ENCODE measurements at regions not wholly inside any gene's neighbourhood (a gene's known extent, or its start where the extent isn't known, plus 50 kb on each side); places are given as distances from the start of the nearest gene placed in this dataset.

DNA sequence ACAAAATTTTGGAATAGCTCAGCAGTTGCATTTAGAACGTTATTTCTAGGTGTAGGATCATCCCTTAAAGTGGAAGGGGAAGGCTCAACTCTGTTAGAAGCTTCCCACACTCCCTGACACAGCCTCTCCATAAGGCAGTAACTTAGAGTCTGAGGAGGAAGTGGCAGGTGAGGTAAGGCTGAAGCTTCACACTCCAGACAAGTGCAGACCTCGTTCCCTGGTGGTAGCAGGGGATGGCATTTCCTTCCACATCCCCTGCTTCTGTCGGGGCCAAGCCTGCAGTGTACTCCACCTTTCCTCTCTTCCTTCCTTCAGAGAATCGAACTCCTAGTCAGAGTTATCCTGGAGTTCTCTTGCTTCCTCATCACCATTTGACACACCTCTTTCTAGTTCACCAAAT lies 224.7 kb downstream of the CYRIA start:
- no peaks in the 10 kb centered on the region for H4K20me1 ChIP-seq (ENCODE audit: insufficient read depth, low read length)
- H3K79me2 ChIP-seq (ENCODE audit: insufficient read depth, low read length) = no peaks in the 10 kb centered on the region
- no peak overlapping the region for H3K4me2 ChIP-seq (ENCODE audit: low read length)
- no peaks in the 10 kb centered on the region for H3K4me1 ChIP-seq (ENCODE audit: insufficient read depth, low read length, severe bottlenecking)
- H3K4me3 ChIP-seq (ENCODE audit: low read depth, low read length, poor library complexity, severe bottlenecking) = no peak overlapping the region
- no peak overlapping the region for H2AFZ ChIP-seq (ENCODE audit: low read length)
- H3K9ac ChIP-seq (ENCODE audit: low read length) = no peak overlapping the region
- TF ChIP-seq, protein P1, sequence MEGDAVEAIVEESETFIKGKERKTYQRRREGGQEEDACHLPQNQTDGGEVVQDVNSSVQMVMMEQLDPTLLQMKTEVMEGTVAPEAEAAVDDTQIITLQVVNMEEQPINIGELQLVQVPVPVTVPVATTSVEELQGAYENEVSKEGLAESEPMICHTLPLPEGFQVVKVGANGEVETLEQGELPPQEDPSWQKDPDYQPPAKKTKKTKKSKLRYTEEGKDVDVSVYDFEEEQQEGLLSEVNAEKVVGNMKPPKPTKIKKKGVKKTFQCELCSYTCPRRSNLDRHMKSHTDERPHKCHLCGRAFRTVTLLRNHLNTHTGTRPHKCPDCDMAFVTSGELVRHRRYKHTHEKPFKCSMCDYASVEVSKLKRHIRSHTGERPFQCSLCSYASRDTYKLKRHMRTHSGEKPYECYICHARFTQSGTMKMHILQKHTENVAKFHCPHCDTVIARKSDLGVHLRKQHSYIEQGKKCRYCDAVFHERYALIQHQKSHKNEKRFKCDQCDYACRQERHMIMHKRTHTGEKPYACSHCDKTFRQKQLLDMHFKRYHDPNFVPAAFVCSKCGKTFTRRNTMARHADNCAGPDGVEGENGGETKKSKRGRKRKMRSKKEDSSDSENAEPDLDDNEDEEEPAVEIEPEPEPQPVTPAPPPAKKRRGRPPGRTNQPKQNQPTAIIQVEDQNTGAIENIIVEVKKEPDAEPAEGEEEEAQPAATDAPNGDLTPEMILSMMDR (IDR thresholded peaks at IDR 0.05; ENCODE audit: low read length) = no peak
- no peak for TF ChIP-seq EZH2 (IDR thresholded peaks at IDR 0.05; ENCODE audit: borderline replicate concordance, low read length)
- H3K27ac ChIP-seq (ENCODE audit: low read depth, low read length, poor library complexity, severe bottlenecking) = no peak overlapping the region
- no peaks in the 10 kb centered on the region for H3F3A ChIP-seq (ENCODE audit: insufficient read depth, low read length)
- H3K9me2 ChIP-seq (ENCODE audit: low read depth, low read length) = no peaks in the 10 kb centered on the region
- no peaks in the 10 kb centered on the region for H3K9me3 ChIP-seq (ENCODE audit: low read length)
- no peaks in the 10 kb centered on the region for H3K27me3 ChIP-seq (ENCODE audit: insufficient read depth, low read length)
- no peaks in the 10 kb centered on the region for H3K36me3 ChIP-seq (ENCODE audit: insufficient read depth, low read length)

DNA sequence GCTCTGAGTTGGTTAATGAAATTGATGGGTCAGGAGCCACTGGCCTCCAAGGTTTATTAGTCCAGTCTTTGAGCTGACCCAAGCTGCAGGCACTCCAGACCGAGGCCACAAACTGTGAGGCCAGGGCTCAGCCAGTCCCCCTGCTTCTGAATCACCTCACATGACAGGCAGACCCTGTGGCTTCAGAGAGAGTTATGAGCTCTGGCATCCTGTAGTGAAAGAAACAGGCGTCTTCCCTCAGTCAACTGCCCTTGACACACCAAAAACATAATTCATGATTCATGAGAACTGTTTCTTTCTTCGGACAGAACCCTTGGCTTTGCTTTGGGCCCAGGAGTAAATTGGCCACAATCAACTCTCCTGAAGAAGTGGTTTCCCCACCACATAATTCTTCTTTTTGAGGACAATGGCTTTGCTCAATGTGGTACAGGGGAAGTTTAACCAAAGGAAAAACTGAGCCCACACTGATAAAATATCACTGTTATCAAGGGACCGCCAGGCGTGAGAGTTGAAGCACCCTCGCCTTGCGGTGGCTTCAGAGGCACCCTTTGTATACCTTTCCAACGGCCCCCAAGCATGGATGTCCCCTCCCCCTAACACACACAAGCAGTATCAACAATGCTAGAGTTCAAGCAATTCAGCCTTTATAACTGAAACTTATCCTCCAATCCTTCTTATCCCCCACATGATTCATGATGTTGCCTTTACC lies 226.9 kb downstream of the CYRIA start:
- Histone ChIP-seq H3K4me2 (ENCODE audit: low read length) (no peak overlapping the region), H3K4me3 (ENCODE audit: low read depth, low read length, poor library complexity, severe bottlenecking) (no peak overlapping the region), H3F3A (ENCODE audit: insufficient read depth, low read length) (no peaks in the 10 kb centered on the region), H3K27me3 (ENCODE audit: insufficient read depth, low read length) (no peaks in the 10 kb centered on the region), H3K9me2 (ENCODE audit: low read depth, low read length) (no peaks in the 10 kb centered on the region), H3K36me3 (ENCODE audit: insufficient read depth, low read length) (no peaks in the 10 kb centered on the region), H3K79me2 (ENCODE audit: insufficient read depth, low read length) (no peaks in the 10 kb centered on the region), H2AFZ (ENCODE audit: low read length) (no peak overlapping the region), H3K4me1 (ENCODE audit: insufficient read depth, low read length, severe bottlenecking) (no peaks in the 10 kb centered on the region), H3K9me3 (ENCODE audit: low read length) (no peaks in the 10 kb centered on the region), H3K27ac (ENCODE audit: low read depth, low read length, poor library complexity, severe bottlenecking) (no peak overlapping the region), H4K20me1 (ENCODE audit: insufficient read depth, low read length) (no peaks in the 10 kb centered on the region), H3K9ac (ENCODE audit: low read length) (no peak overlapping the region)
- TF ChIP-seq EZH2 (IDR thresholded peaks at IDR 0.05; ENCODE audit: borderline replicate concordance, low read length) = no peak
- TF ChIP-seq, protein P1 (IDR thresholded peaks at IDR 0.05; ENCODE audit: low read length) = no peak

DNA sequence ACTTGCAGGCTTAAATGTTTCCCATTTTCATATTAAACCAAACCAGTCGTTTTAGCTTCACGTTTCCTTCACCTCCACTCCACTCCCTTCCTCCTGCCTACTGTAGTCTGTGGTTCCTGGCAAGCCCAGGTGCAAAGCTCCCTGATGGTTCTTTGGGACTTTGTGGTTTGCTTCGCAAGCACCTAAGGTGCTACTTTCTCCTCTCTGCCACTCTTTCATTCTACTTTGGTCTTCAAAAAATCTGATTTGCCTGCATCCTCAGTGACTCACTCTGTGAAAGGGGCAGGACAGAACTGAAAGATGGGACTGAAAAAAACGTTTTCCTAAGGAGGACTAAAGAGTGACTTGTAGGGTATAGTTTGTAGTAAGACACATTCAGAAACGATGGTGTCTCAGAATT lies 228.4 kb downstream of the CYRIA start:
- no peaks in the 10 kb centered on the region for H3K9me2 ChIP-seq (ENCODE audit: low read depth, low read length)
- H3K9ac ChIP-seq (ENCODE audit: low read length) = no peak overlapping the region
- no peaks in the 10 kb centered on the region for H3K4me1 ChIP-seq (ENCODE audit: insufficient read depth, low read length, severe bottlenecking)
- no peaks in the 10 kb centered on the region for H4K20me1 ChIP-seq (ENCODE audit: insufficient read depth, low read length)
- H3K9me3 ChIP-seq (ENCODE audit: low read length) = no peaks in the 10 kb centered on the region
- no peaks in the 10 kb centered on the region for H3K27me3 ChIP-seq (ENCODE audit: insufficient read depth, low read length)
- H3K4me2 ChIP-seq (ENCODE audit: low read length) = no peak overlapping the region
- H2AFZ ChIP-seq (ENCODE audit: low read length) = no peak overlapping the region
- no peaks in the 10 kb centered on the region for H3K79me2 ChIP-seq (ENCODE audit: insufficient read depth, low read length)
- no peak overlapping the region for H3K4me3 ChIP-seq (ENCODE audit: low read depth, low read length, poor library complexity, severe bottlenecking)
- no peaks in the 10 kb centered on the region for H3K36me3 ChIP-seq (ENCODE audit: insufficient read depth, low read length)
- no peak overlapping the region for H3K27ac ChIP-seq (ENCODE audit: low read depth, low read length, poor library complexity, severe bottlenecking)
- H3F3A ChIP-seq (ENCODE audit: insufficient read depth, low read length) = no peaks in the 10 kb centered on the region
- TF ChIP-seq, protein P1 (IDR thresholded peaks at IDR 0.05; ENCODE audit: low read length) = no peak
- TF ChIP-seq EZH2 (IDR thresholded peaks at IDR 0.05; ENCODE audit: borderline replicate concordance, low read length) = no peak
